ENCODE measurements at regions not wholly inside any gene's neighbourhood (a gene's known extent, or its start where the extent isn't known, plus 50 kb on each side); places are given as distances from the start of the nearest gene placed in this dataset.

DNA sequence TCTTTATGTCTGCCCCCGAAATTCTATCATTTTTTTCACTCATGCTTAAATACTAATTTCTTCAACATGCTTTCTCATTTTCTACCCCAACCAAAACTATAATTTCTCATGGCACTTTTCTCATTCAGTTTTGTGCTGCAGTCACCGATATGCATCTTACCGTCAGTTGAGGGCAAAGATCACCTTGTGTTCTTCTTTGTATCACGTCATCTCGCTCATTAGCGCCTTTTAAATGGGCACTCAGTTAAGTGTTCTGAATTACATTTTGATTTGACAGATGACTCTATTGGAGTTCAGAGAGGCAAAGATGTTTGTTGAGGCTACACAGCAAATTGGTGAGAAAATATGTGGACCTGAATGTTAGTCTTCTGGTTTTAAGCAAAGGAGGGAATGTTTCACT, 211.7 kb upstream of the GLRA1 start:
- TF ChIP-seq CTCF (IDR thresholded peaks at IDR 0.05), result no peak
- no peak for TF ChIP-seq POLR2A (IDR thresholded peaks at IDR 0.05)

All from esophagus squamous epithelium (tissue), 4 donors.